ENCODE measurements at regions not wholly inside any gene's neighbourhood (a gene's known extent, or its start where the extent isn't known, plus 50 kb on each side); places are given as distances from the start of the nearest gene placed in this dataset.

GRCh38 chr6:119942078-119942752, 592.7 kb upstream of the MAN1A1 start:
- TF ChIP-seq CTCF (conservative IDR thresholded peaks at IDR 0.05; ENCODE audit: low read depth in 2 of 2): peak in 1 of 2 experiments; percentile 29; a peak in 2 of 4 replicates
- no peak for TF ChIP-seq POLR2AphosphoS5 (IDR thresholded peaks at IDR 0.05; ENCODE audit: low read depth)
- TF ChIP-seq ZNF114 (CRISPR knock-in tag; IDR thresholded peaks at IDR 0.05): no peak
- no peak for TF ChIP-seq NANOG (IDR thresholded peaks at IDR 0.05; ENCODE audit: borderline replicate concordance)
- no peak for TF ChIP-seq EZH2 (IDR thresholded peaks at IDR 0.05; ENCODE audit: low read depth, unreplicated experiment)
- TF ChIP-seq CREB1 (CRISPR knock-in tag; IDR thresholded peaks at IDR 0.05; ENCODE audit: low read depth): no peak
- no peak for TF ChIP-seq EZH2phosphoT487 (IDR thresholded peaks at IDR 0.05; ENCODE audit: unreplicated experiment)
- TF ChIP-seq REST (IDR thresholded peaks at IDR 0.05; ENCODE audit: unreplicated experiment): no peak
- no peak for TF ChIP-seq ZNF462 (CRISPR knock-in tag; IDR thresholded peaks at IDR 0.05)
- no peak for TF ChIP-seq ETS1 (IDR thresholded peaks at IDR 0.05)
- no peak for TF ChIP-seq ZNF331 (CRISPR knock-in tag; IDR thresholded peaks at IDR 0.05; ENCODE audit: low read depth)
- no peak for TF ChIP-seq JUNB (IDR thresholded peaks at IDR 0.05; ENCODE audit: unreplicated experiment)
